ENCODE measurements at regions not wholly inside any gene's neighbourhood (a gene's known extent, or its start where the extent isn't known, plus 50 kb on each side); places are given as distances from the start of the nearest gene placed in this dataset.
"Not testable (repeated sequence)": the region's sequence is repeated elsewhere in the genome, so short reads cannot be mapped to it uniquely, and the experiment has no call there.

GRCh38 chr1:121073852-121074251, 110.3 kb downstream of the FAM72B start:
- not testable (repeated sequence) for TF ChIP-seq CTCF (conservative IDR thresholded peaks at IDR 0.05; ENCODE audit: low read length); EZH2phosphoT487 (IDR thresholded peaks at IDR 0.05; ENCODE audit: borderline replicate concordance)

Measured in Loucy (cell line).